Loucy (cell line): ENCODE measurements at regions not wholly inside any gene's neighbourhood (a gene's known extent, or its start where the extent isn't known, plus 50 kb on each side); places are given as distances from the start of the nearest gene placed in this dataset.

ENCODE experiments used
- H2AFZ ChIP-seq: fragments of 200-600 bp; sonication (generic); 2 replicates; pipeline ENCODE4 v1.6.0; 2016; ENCODE audit warnings: antibody characterized with exemption, mild to moderate bottlenecking, low read length, moderate library complexity
- H3F3A ChIP-seq: fragments of 200-600 bp; 2 replicates; pipeline ENCODE4 v1.6.0; 2016; ENCODE audit warnings: antibody characterized with exemption, low read depth, mild to moderate bottlenecking
- H3K27me3 ChIP-seq: fragments of 200-600 bp; sonication (generic); 2 replicates; pipeline ENCODE4 v1.6.1; 2014; ENCODE audit warnings: low read length, mild to moderate bottlenecking; ENCODE audit not compliant: insufficient read depth, poor library complexity, severe bottlenecking
- H3K36me3 ChIP-seq: fragments of 200-600 bp; sonication (generic); 2 replicates; pipeline ENCODE4 v1.6.1; 2016; ENCODE audit warnings: low read length; ENCODE audit not compliant: insufficient read depth
- H3K4me1 ChIP-seq: fragments of 200-600 bp; sonication (generic); 2 replicates; pipeline ENCODE4 v1.5.1; 2014; ENCODE audit warnings: low read length, mild to moderate bottlenecking; ENCODE audit not compliant: insufficient read depth, poor library complexity, severe bottlenecking
- H3K4me2 ChIP-seq: fragments of 200-600 bp; sonication (generic); 2 replicates; pipeline ENCODE4 v1.6.0; 2014; ENCODE audit warnings: antibody characterized with exemption, low read length, low read depth, mild to moderate bottlenecking; ENCODE audit not compliant: poor library complexity, severe bottlenecking
- H3K4me3 ChIP-seq: fragments of 200-600 bp; sonication (generic); 2 replicates; pipeline ENCODE4 v1.5.1; 2014; ENCODE audit warnings: low read length, mild to moderate bottlenecking, mixed read lengths; ENCODE audit not compliant: poor library complexity, severe bottlenecking
- H3K79me2 ChIP-seq: fragments of 200-600 bp; sonication (generic); 2 replicates; pipeline ENCODE4 v1.6.1; 2014; ENCODE audit warnings: low read length; ENCODE audit not compliant: insufficient read depth
- H3K9ac ChIP-seq: fragments of 200-600 bp; sonication (generic); 2 replicates; pipeline ENCODE4 v1.6.0; 2014; ENCODE audit warnings: mild to moderate bottlenecking, low read depth, low read length, moderate library complexity; ENCODE audit not compliant: poor library complexity, severe bottlenecking
- H3K9me2 ChIP-seq: fragments of 200-600 bp; sonication (generic); replicated peaks from 2 replicates; pipeline ENCODE4 v1.6.1; 2016; ENCODE audit warnings: low read depth, low read length, mixed read lengths
- H3K9me3 ChIP-seq: fragments of 200-600 bp; sonication (generic); 2 replicates; pipeline ENCODE4 v1.6.1; 2014; ENCODE audit warnings: mild to moderate bottlenecking, antibody characterized with exemption, low read length, low read depth; ENCODE audit not compliant: insufficient read depth
- H4K20me1 ChIP-seq: fragments of 200-600 bp; sonication (generic); 2 replicates; pipeline ENCODE4 v1.6.0; 2014; ENCODE audit warnings: antibody characterized with exemption, low read length, mild to moderate bottlenecking; ENCODE audit not compliant: insufficient read depth, poor library complexity, severe bottlenecking
- EZH2phosphoT487 ChIP-seq: fragments of 200-600 bp; IDR thresholded peaks from 2 replicates; pipeline ENCODE4 v1.6.1; 2018; ENCODE audit warnings: antibody characterized with exemption, mild to moderate bottlenecking, moderate library complexity, borderline replicate concordance
- TF ChIP-seq, protein P1 (sequence below): fragments of 200-600 bp; sonication (generic); conservative IDR thresholded peaks from 2 replicates; pipeline ENCODE4 v1.5.1; 2014; ENCODE audit warnings: mild to moderate bottlenecking, antibody characterized with exemption, low read length

- Histone ChIP-seq H3K79me2 (no peaks in the 10 kb centered on the region), H4K20me1 (no peaks in the 10 kb centered on the region), H3K27me3 (no peaks in the 10 kb centered on the region), H3K4me1 (peaks cover 66% of the 10 kb centered on the region), H3K9me2 (no peaks in the 10 kb centered on the region), H3K4me3 (no peak overlapping the region), H3K36me3 (no peaks in the 10 kb centered on the region), H3K9ac (no peak overlapping the region), H3K4me2 (no peak overlapping the region), H2AFZ (no peak overlapping the region), H3K9me3 (no peaks in the 10 kb centered on the region), H3F3A (no peaks in the 10 kb centered on the region)
- TF ChIP-seq EZH2phosphoT487 = no peak
- TF ChIP-seq, protein P1, sequence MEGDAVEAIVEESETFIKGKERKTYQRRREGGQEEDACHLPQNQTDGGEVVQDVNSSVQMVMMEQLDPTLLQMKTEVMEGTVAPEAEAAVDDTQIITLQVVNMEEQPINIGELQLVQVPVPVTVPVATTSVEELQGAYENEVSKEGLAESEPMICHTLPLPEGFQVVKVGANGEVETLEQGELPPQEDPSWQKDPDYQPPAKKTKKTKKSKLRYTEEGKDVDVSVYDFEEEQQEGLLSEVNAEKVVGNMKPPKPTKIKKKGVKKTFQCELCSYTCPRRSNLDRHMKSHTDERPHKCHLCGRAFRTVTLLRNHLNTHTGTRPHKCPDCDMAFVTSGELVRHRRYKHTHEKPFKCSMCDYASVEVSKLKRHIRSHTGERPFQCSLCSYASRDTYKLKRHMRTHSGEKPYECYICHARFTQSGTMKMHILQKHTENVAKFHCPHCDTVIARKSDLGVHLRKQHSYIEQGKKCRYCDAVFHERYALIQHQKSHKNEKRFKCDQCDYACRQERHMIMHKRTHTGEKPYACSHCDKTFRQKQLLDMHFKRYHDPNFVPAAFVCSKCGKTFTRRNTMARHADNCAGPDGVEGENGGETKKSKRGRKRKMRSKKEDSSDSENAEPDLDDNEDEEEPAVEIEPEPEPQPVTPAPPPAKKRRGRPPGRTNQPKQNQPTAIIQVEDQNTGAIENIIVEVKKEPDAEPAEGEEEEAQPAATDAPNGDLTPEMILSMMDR = no peak
These were observed 124.1 kb upstream of the CRBN start for GRCh38 chr3:3303636-3304035.

DNA sequence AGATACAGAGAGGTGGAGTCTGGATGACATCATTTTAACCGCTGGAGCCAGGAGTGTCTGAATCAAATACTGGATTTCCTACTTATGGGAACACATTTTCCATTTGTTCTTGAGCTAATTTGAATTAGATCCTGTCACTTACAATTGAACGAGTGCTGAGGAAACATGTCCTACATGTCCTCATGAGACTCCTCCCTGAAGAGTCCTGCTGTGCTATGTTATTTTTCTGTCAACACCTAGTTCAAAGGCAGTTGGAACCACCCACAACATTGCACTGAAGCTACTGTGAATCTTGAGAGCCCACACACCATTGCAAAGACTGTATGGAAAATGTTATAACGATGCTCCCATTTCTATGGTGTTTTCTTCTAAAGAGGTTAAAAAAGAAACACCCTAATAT lies 123.5 kb upstream of the CRBN start:
- H4K20me1 ChIP-seq = no peaks in the 10 kb centered on the region
- H3K4me2 ChIP-seq = no peak overlapping the region
- H3K79me2 ChIP-seq = no peaks in the 10 kb centered on the region
- TF ChIP-seq EZH2phosphoT487 = no peak
- TF ChIP-seq, protein P1 = no peak
- H3K9me3 ChIP-seq = no peaks in the 10 kb centered on the region
- H3K4me3 ChIP-seq = no peak overlapping the region
- H3K4me1 ChIP-seq = peaks cover 62% of the 10 kb centered on the region
- no peaks in the 10 kb centered on the region for H3K27me3 ChIP-seq
- no peak overlapping the region for H2AFZ ChIP-seq
- no peak overlapping the region for H3K9ac ChIP-seq
- H3F3A ChIP-seq = no peaks in the 10 kb centered on the region
- no peaks in the 10 kb centered on the region for H3K36me3 ChIP-seq
- H3K9me2 ChIP-seq = no peaks in the 10 kb centered on the region

DNA sequence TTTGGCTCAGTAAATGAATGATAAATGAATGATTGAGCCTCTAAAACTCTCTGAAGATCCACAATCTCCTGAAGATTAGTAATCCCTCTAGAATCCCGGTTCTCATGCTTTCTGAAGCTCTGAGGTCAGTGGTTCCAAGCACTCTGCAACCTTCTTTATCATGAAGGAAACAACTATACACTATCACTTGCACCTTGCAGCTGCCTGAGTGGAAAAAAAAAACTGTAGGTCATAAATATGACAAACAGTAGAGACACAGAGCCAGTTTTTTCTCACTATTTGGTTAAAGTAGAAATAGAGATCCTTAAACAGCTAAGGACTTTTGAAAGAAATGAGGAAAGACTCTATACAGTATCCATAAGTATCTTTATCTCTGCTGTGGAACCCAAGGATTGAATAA lies 122.0 kb upstream of the CRBN start:
- Histone ChIP-seq H2AFZ (no peak overlapping the region), H3K79me2 (no peaks in the 10 kb centered on the region), H3K4me3 (no peak overlapping the region), H3K9me3 (no peaks in the 10 kb centered on the region), H3K36me3 (no peaks in the 10 kb centered on the region), H3K9ac (no peak overlapping the region), H3K4me1 (peaks cover 62% of the 10 kb centered on the region), H3F3A (peaks cover 4% of the 10 kb centered on the region; the same call in 1 of the 2 replicates), H3K27me3 (no peaks in the 10 kb centered on the region), H3K4me2 (no peak overlapping the region), H4K20me1 (no peaks in the 10 kb centered on the region), H3K9me2 (no peaks in the 10 kb centered on the region)
- TF ChIP-seq EZH2phosphoT487 = no peak
- TF ChIP-seq, protein P1 = no peak
